Panc1 (cell line): ENCODE measurements at regions not wholly inside any gene's neighbourhood (a gene's known extent, or its start where the extent isn't known, plus 50 kb on each side); places are given as distances from the start of the nearest gene placed in this dataset.

Experiments
- SIN3A ChIP-seq: IDR thresholded peaks from 2 replicates; pipeline ENCODE4 v1.6.1; 2012; ENCODE audit warnings: low read depth, mild to moderate bottlenecking, low read length, moderate library complexity, borderline replicate concordance; ENCODE audit not compliant: insufficient read depth
- TF ChIP-seq, protein P1 (sequence below): fragments of 450-650 bp; IDR thresholded peaks from 2 replicates; pipeline ENCODE4 v1.5.1; 2017; ENCODE audit warnings: mild to moderate bottlenecking
- TF ChIP-seq, protein P2 (sequence below), 2 experiments: IDR thresholded peaks; 2 replicates each; pipeline ENCODE4 v1.6.1; 2011 to 2012; ENCODE audit warnings: low read depth in 2 of 2, control low read depth in 1 of 2, low read length in 1 of 2, mild to moderate bottlenecking in 1 of 2, moderate library complexity in 1 of 2; ENCODE audit not compliant: insufficient read depth in 1 of 2

DNA sequence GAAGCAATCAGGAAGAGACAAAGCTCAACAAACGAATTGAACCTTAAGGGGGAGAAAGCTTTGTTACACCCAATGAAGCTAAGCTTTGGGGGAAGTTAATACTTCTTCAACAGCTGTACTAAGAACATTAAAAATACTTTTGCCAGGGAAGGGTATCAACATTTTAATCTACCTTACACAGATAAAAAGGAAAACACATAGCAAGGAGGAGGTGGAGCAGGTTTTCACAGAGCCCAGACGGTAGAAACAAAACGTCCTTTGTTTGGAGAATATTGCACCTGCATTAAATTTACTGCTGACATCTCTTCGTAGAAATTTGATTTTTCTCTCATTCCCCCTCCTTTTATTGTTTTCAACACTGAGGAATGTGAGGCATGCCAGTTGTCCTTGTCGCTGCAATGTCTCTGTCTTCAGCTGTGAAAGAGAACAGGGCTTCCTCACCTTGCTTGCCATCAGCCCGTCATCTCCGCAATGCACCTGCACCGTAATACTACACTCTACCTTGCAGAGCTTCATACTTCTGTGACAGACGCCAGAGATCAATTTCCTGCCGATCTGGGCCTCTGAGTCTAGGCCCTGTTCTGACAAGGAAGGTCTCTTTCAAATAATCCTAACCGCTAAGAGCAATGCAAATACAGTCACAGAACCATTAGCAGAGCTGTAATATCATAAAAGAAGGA, 270.8 kb downstream of the SPRY2 start:
- TF ChIP-seq, protein P1, sequence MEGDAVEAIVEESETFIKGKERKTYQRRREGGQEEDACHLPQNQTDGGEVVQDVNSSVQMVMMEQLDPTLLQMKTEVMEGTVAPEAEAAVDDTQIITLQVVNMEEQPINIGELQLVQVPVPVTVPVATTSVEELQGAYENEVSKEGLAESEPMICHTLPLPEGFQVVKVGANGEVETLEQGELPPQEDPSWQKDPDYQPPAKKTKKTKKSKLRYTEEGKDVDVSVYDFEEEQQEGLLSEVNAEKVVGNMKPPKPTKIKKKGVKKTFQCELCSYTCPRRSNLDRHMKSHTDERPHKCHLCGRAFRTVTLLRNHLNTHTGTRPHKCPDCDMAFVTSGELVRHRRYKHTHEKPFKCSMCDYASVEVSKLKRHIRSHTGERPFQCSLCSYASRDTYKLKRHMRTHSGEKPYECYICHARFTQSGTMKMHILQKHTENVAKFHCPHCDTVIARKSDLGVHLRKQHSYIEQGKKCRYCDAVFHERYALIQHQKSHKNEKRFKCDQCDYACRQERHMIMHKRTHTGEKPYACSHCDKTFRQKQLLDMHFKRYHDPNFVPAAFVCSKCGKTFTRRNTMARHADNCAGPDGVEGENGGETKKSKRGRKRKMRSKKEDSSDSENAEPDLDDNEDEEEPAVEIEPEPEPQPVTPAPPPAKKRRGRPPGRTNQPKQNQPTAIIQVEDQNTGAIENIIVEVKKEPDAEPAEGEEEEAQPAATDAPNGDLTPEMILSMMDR = no peak
- no peak for TF ChIP-seq SIN3A
- TF ChIP-seq, protein P2, sequence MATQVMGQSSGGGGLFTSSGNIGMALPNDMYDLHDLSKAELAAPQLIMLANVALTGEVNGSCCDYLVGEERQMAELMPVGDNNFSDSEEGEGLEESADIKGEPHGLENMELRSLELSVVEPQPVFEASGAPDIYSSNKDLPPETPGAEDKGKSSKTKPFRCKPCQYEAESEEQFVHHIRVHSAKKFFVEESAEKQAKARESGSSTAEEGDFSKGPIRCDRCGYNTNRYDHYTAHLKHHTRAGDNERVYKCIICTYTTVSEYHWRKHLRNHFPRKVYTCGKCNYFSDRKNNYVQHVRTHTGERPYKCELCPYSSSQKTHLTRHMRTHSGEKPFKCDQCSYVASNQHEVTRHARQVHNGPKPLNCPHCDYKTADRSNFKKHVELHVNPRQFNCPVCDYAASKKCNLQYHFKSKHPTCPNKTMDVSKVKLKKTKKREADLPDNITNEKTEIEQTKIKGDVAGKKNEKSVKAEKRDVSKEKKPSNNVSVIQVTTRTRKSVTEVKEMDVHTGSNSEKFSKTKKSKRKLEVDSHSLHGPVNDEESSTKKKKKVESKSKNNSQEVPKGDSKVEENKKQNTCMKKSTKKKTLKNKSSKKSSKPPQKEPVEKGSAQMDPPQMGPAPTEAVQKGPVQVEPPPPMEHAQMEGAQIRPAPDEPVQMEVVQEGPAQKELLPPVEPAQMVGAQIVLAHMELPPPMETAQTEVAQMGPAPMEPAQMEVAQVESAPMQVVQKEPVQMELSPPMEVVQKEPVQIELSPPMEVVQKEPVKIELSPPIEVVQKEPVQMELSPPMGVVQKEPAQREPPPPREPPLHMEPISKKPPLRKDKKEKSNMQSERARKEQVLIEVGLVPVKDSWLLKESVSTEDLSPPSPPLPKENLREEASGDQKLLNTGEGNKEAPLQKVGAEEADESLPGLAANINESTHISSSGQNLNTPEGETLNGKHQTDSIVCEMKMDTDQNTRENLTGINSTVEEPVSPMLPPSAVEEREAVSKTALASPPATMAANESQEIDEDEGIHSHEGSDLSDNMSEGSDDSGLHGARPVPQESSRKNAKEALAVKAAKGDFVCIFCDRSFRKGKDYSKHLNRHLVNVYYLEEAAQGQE (IDR thresholded peaks at IDR 0.05; ENCODE audit: insufficient read depth in 1 of 2, low read depth in 2 of 2, low read length in 1 of 2) = no peak
